NCI-H345 (cell line): ENCODE measurements at regions not wholly inside any gene's neighbourhood (a gene's known extent, or its start where the extent isn't known, plus 50 kb on each side); places are given as distances from the start of the nearest gene placed in this dataset.
"Not testable (repeated sequence)": the region's sequence is repeated elsewhere in the genome, so short reads cannot be mapped to it uniquely, and the experiment has no call there.

Experiments used
- DNase-seq: peaks from one replicate; lab custom pipeline; 2025; lab: John Stamatoyannopoulos, UW

DNA sequence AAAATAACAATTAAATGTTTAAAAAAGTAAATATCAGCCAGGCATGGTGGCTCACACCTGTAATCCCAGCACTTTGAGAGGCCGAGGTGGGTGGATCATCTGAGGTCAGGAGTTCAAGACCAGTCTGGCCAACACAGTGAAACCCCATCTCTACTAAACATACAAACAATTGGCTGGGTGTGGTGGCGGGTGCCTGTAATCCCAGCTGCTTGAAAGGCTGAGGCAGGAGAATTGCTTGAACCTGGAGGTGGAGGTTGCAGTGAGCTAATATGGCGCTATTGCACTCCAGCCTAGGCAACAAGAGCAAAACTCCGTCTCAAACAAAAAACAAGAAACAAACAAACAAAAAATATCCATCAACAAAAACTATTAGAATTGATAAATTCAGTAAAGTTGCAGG is 77.5 kb downstream of the SNX5 start:
- not testable (repeated sequence) for DNase-seq

DNA sequence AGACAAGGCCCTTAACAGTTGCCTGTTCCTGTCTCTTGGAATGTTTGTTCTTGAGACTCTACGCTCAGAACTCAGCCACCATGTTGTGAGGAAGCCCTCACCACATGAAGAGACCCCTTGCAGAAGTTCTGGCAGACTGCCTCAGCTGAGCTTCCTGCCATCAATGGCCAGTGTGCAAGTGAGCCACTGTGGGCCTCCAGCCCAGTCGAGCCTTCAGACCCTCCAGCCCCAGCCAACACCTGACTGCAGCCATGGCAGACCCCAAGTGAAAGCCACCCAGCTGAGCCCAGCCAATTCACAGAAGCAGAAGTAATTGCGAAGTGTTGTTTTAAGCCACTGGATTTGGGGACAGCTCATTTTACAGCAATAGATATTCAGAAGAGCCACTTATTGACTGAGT is 78.3 kb downstream of the SNX5 start:
- no peak for DNase-seq

DNA sequence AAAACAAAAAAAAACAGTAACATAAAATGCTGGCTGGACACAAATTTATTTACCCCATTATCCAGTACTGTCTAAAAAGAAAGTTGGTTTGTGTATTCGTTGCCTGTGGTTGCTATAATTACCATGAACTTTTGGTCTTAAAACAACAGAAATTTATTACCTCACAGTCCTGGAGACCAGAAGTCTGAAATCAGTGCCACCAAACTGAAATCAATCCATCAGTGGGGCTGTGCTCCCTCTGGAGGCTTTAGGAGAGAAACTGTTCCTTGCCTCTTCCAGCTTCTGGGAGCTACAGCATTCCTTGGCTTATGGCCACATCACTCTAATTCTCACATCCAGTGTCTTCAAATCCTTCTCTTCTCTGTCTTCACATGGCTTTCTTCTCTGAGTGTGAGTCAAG is 79.4 kb downstream of the SNX5 start:
- DNase-seq: no peak

DNA sequence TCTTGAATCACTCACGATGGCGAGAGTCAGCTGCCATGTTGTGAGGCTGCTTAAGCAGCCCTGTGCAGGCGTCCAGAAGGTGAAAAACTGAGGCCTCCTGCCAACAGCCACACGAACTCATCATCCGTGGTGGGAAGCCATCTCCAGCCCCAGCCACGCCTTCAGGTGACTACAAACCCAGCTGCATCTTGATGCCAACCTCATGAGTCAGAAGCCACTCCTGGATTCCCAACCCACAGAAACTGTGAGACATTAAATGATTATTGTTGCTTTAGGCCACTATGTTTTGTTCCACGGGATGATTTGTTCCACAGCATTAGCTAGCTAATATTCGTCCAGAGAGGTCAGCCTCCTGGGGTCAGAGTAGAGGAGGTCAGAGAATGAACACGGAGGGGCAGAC is 80.5 kb downstream of the SNX5 start:
- no peak for DNase-seq

DNA sequence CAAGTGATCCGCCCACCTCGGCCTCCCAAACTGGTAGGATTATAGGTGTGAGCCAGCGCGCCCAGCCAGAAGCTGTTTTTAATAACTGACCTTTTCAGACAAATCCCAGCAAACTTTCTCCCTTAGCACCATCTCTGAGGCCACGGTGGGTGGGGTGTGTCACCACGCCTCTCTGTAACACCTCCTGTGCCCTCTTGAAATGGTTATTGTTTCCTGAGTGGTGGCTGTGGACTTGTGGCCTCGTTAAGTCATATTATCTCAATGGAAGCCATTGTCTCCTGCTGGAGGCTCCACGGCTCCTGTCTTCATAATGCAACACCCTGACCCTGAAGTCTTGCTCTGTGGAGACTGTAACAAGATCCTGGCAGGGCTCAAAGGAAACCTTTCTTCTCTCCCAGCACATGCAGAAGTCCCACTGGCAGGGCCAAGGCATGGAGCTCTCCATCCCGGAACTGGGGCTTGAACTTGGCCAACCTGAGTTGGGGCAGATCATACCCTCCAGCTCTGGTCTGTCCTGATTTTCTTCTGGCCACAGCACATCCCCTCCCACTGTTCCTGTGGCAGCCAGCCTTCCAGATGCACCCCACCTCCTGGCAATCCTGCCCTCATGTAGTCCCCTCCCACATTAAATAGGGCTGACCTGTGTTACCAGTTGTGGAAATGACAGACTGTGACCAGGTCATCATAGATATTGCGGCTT is 81.1 kb downstream of the SNX5 start:
- no peak for DNase-seq

DNA sequence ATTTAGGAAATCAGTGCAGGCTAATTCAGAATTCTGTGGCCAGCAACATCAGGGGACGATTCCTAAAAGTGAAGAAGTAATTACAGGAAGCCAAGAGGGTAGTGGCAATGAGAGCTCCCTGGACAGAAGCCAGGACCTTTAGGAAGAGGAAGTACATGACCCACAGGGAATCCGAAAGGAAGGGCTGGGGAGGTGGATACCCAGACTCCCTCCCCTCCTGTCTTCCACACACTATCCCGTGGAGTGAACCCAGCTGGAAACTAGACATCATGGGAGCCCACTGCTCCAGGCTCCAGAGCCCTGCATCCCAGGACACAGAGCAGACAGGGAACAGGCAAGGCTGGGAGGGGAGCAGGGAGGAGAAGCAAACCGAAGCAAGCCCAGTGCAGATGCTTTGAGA is 83.0 kb downstream of the SNX5 start:
- no peak for DNase-seq

DNA sequence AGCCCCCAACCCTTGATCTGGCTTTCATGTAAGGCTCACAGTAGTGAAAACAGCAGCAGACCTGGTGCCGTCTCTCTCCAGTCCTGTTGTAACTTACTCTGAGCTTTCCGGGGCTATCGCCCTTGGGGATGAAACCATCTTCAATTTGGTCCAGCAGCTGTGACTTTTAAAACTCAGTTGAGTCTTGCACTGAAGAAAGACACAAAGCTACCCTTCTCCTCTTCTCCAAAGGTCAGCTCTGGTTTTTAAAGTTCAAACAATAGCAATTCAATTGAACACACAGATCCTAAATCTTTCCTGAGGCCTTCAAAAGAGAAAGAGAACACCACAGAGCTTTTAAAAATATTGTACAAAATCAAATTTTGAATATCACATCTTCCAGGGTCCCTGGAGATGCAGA is 83.5 kb downstream of the SNX5 start:
- no peak for DNase-seq

DNA sequence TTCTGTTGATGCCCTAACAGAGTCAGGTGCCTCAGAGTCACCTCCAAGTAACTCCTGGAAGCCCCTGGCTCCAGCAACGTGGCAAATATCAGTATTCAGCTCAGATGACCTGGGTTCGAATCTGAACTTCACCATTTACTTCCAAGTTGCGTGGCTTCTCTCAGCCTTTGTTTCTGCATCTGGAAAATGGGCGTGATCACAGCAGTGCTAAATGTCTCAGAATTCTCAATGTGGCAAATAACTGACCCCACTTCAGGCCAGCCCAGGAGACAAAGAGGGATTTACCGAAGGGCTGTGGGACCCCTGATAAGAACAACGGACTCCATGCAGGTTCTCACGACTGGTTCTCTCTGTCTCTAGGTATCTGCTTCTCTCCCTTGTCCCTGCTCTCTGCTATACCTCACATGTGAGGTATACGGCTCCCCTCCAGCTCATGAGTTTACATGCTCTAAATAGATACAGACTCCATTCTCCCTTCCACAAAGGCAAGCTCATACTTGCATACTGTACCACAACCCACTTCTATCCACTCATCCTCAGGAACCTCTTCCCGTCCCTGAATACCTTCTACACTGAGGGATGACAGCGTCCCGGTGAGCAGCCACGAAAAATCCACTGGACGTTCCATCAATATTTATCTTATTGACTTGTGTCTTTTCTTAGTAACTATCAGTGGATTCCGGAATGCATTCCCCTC is 84.1 kb downstream of the SNX5 start:
- no peak for DNase-seq

DNA sequence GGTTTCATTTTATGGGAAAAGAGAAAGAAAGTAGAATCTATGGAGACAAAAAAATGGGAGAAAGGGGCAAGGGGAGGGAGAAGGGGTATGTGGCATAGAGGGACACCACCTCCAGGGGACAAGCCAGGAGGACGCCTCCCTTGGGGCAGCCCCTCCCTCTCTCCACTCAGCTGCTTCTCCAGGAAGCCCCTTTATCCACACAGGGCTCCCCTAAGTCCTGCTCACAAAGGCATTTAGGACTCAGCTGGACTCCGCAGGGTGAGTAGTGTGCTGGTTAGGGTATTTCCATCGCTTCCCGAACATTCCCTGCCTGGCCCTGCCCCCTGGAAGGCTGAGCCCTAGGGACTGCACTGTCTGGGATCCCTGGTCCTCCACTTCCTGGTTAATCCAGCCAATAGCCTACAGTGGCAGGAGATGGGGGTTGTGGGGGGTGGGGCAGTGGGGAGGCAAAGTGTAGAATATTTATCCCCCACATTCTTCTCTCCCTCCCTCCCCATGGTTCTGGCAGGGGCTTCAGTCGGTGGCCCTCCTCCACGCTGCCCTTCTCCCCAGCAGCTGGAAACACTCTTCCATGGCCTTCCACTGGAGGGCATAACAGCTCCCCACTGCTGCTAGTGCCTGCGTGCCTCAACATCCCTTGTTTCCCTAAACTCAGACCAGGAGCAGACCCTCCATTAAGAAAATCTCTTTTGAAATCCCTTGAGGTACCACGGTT is 84.8 kb downstream of the SNX5 start:
- no peak for DNase-seq

DNA sequence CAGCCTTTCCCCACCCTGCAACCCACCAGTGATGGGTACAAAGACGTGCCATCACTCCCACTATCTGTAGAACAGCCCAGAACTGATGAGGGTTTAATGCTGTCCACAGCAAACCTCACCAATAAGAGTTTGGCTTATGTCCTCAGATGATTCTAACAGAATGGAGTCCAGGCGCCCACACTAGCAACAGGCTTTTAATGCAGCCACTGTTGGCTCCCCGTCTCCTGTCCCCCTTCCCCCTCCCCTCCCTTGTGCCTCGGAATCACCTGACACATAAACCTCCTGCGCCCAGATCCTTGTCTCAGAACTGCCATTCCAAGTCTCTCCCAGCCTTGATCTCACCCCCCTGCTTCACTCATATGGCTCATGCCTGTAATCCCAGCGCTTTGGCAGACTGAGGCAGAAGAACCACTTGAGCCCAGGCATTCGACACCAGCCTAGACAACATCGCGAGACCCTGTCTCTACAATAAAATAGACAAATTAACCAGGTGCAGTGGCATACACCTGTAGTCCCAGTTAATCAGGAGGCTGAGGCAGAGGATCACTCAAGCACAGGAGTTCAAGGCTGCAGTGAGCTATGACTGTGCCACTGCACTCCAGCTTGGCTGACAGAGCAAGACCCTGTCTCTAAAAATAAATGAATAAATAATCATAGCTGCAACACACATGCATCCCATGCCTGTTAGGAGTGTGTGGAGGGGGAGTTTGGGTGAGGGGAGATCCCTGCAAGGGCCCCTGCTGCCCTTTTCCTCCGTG is 85.6 kb downstream of the SNX5 start:
- no peak for DNase-seq

DNA sequence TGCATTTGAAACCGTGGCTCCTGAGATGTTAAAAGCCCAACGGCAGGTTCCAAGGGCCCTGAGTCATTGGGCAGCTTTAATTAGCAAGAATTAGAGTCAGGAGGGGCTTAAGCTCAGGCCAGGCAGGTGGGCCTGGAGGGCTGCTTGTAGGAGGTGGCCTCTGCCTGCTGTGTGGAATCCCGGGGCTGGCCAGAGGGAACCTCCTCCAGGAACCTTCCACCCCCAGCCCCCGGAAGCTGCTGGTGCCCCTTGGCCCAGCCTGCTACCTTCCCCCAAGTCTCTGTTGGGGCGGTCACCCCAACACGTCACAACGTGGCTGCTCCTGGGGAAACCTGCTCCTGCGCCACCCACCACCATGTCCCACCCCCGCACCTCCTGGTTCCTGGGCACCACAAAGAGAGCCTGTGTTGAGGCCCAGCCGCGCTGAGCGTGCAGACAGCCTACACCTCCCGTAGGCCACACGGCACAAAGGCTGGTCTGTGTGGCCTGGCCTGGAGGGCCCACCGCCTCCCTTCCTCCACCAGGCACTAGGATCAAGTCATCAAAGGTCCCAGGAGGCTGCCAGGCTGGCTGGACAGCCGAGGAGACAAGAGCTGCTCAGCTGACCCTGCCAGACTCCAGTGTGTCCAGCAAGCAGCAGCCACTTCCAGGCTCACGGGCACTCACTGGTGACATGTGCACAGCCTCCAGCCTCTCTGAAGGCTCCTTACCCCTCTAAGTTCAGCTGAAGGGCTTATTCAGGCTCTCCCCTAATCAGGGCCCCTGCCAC is 86.3 kb downstream of the SNX5 start:
- DNase-seq: no peak

DNA sequence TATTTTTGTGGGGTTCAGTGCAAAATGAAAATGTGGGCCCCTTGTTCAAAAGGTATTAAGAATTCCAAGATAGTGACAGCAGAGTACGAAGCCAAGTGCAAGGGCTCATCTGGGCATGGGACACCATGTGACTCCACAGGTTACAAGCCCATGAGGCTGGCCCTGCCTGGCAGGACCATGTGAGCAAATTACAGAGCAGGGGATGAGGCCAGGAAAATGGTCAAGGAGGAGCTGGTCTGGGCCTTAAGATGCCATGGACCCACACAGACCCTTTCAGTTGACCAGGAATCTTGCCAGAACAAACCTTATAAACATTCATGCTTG is 86.9 kb downstream of the SNX5 start:
- DNase-seq: no peak

DNA sequence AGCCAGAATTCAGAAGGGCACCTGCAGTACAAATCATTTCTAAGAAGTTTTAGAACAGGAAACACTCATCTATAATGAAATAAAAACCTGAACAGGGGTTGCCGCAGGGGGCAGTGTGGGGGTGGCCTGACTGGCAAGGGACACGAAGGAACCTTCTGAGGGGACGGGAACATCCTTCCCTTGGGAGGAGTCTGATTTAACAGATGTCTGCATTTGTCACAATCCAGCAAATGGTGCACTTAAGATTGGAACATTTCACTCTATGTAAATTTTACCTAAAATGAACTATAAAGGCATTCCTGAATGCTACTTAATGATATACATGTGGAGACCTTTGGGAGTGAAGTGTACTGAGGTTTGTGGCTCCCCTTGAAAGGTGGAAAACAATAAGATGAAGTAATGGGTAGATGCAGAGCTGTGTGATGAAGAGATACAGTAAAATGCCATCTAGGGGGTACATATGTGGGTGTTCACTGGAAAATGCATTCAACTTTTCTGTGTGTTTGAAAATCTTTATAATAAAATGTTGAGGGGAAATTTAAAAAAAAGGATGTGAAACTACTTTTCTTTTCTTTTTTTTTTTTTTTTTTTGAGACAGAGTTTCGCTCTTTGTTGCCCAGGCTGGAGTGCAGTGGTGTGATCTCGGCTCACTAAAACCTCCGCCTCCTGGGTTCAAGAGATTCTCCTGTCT is 89.5 kb downstream of the SNX5 start:
- no peak for DNase-seq

DNA sequence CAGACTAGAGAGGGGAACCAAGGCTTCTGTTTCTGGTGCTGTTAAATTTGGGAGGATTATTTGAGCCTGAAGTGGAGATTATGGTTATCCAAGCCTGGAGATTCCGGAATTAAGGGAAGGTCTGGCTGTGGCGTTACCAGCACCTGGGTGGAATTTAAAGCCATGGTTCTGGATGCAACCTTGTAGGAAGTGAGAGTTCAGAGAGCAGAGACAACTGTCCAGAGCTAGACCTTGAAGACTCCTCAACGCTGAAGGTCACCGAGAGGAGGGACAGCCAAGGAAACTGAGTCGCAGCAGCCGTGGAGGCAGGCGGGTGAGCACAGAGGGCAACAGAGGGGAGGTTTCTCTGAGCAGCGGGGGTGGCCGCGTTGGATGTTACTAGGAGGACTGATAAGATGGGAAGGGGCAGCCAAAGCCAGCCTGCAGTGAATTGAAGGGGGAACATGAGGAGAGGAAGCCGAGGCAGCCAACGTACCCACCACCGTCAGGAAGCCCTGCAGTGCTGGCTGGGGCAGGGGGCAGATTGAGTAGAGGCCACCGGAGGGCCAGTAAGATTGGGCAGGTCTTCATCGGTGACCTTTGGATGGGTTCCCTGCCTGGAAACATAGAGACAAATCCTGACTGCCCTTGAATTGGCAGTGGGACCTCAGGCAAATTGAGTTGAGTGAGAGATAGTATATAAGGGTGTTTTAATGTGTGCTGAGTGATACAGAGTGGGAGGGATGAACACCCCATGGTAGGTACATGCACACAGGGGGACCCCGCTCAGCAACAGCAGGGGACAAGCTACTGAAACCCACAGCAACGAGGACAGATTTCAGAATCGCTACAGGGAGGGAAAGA is 90.3 kb downstream of the SNX5 start:
- DNase-seq: no peak

DNA sequence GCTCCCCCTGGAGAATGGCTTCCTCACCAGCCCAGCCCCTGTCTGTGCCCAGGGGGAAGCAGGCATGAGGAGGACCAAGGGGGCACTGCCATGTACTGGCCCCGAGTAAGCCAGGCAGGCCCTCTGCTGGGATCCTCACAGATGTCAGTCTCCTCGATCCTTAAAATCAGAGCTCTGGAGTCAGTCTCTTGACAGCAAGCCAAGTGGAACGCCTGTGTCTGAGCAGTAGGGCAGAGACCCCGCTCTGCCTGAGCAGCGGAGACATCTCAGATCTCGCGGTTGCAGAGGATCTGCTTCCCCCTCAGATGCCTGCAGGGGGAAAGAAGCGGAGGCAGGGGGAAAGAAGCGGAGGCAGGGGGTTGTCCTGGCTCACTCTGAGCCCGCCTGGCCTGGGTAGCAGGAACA is 92.6 kb downstream of the SNX5 start:
- no peak for DNase-seq

DNA sequence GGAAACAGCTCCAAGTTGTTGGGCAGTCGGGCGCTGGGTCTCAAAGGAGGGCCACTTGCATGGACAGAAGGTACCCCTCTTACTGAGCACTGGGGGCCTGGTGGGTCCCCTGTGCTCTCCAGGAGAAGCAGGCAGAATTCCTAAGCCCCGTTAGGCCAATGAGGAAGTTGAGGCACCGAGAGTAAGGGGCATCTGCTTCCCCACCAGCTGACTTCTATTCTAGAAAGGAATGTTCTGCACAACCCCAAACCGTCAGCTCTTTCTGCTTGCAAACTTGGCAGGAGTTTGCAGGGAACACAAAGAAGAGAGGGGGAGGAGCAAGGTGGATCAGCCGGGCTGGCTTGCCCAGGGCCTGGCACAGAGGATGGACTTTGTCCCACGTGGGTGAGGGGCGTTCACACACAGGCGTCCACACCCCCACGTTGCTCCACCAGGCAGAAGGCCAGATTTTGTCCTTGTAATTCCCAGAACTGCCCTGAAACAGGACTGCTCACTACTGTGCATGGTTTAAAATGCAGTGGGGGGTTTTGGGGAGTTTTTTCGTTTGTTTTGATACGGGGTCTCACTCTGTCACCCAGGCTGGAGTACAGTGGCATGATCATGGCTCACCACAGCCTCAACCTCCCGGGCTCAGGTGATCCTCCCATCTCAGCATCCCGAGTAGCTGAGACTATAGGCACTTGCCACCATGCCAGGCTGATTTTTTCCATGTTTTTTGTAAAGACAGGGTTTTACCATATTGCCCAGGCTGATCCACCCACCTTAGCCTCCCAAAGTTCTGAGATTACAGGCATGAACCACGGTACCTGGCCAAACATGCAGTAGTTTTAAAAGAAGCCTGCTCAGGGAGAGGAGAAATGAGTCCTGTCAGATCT is 93.3 kb downstream of the SNX5 start:
- DNase-seq: no peak

DNA sequence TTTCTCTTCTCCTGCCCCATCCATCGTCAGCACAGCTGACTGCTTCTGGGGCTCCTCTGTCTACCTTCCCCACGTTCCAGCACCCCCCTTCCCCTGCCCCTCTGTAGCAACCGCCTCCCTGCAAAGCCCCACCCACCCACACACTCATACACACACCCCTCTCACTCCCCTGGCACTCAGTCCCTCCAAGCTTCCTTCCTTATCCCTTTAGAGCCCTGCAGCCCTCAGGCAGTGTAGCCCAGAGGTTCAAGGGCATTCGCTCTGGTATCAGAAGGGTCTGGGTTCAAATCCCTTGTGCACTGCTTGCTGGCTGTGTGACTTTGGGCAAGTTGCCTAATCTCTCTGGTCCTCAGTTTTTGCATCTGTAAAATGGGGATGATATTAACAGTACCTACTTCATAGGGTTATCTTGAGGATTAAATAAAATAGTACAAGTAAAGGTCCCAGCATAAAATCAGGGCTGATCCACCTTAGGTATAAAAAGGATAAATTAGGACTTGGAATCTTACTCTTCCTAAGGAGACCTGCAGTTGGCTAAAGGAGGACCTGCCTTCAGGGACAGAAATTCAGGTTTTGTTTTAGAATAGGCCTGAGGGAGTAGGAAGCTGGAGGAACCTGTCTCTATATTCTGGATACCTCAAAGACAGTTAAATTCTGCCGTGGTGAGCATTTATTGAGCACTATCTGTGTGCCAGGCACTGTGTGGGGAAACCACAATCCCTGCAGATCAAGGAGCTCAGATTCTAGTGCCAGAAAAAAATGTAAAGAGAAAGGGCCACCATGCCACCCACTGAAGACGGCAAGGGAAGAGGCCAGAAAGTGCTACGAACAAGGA is 94.1 kb downstream of the SNX5 start:
- no peak for DNase-seq
